Activated T-cell treated with anti-CD3 and anti-CD28 coated beads, Interleukin-2, amount 50 U/mL, for 4 hours (primary cell): ENCODE measurements at regions not wholly inside any gene's neighbourhood (a gene's known extent, or its start where the extent isn't known, plus 50 kb on each side); places are given as distances from the start of the nearest gene placed in this dataset.

Experiments
- ATAC-seq, 2 donors: fragments of 200-7000 bp; cut with Tn5 transposase; one replicate each; pipeline ENCODE4 v1.10.0; 2021
- DNase-seq: peaks from one replicate; pipeline ENCODE4 v3.0.0-alpha.2; 2020
- H3K27me3 Mint-ChIP-seq: one replicate; pipeline ENCODE4 v1.8.0; 2021; ENCODE audit warnings: low read depth, mixed read lengths
- H3K36me3 Mint-ChIP-seq: one replicate; pipeline ENCODE4 v1.8.0; 2022; ENCODE audit warnings: mixed read lengths; ENCODE audit not compliant: insufficient read depth
- H3K4me1 Mint-ChIP-seq: one replicate; pipeline ENCODE4 v1.8.0; 2021; ENCODE audit warnings: low read depth, mixed read lengths
- H3K4me3 Mint-ChIP-seq: one replicate; pipeline ENCODE4 v1.8.0; 2021; ENCODE audit warnings: mild to moderate bottlenecking, moderate library complexity, mixed read lengths
- H3K9me3 Mint-ChIP-seq: one replicate; pipeline ENCODE4 v1.8.0; 2021; ENCODE audit warnings: mixed read lengths

GRCh38 chr5:2183154-2184025 is 300.7 kb upstream of the IRX4 start:
- no peak overlapping the region for H3K4me3 Mint-ChIP-seq
- H3K27me3 Mint-ChIP-seq = peaks cover 11% of the 10 kb centered on the region

GRCh38 chr5:2182020-2182419 is 299.3 kb upstream of the IRX4 start:
- no peaks in the 10 kb centered on the region for H3K36me3 Mint-ChIP-seq
- ATAC-seq (no peak), DNase-seq (no peak)
- no peaks in the 10 kb centered on the region for H3K9me3 Mint-ChIP-seq
- no peak overlapping the region for H3K4me3 Mint-ChIP-seq
- peaks cover 11% of the 10 kb centered on the region for H3K27me3 Mint-ChIP-seq
- H3K4me1 Mint-ChIP-seq = no peaks in the 10 kb centered on the region

More at GRCh38 chr5:2183154-2184025, 300.7 kb upstream of the IRX4 start:
- H3K36me3 Mint-ChIP-seq = no peaks in the 10 kb centered on the region
- ATAC-seq (no peak), DNase-seq (no peak)
- H3K4me1 Mint-ChIP-seq = no peaks in the 10 kb centered on the region
- H3K9me3 Mint-ChIP-seq = no peaks in the 10 kb centered on the region

GRCh38 chr5:2181557-2181956 is 298.8 kb upstream of the IRX4 start:
- Mint-ChIP-seq H3K4me3 (no peak overlapping the region), H3K4me1 (no peaks in the 10 kb centered on the region), H3K27me3 (peaks cover 11% of the 10 kb centered on the region), H3K9me3 (no peaks in the 10 kb centered on the region), H3K36me3 (no peaks in the 10 kb centered on the region)
- DNase-seq (no peak), ATAC-seq (no peak)

- no peak overlapping the region for H3K4me3 Mint-ChIP-seq
- no peaks in the 10 kb centered on the region for H3K4me1 Mint-ChIP-seq
- ATAC-seq (no peak), DNase-seq (no peak)
- no peaks in the 10 kb centered on the region for H3K9me3 Mint-ChIP-seq
- no peaks in the 10 kb centered on the region for H3K36me3 Mint-ChIP-seq
- peaks cover 11% of the 10 kb centered on the region for H3K27me3 Mint-ChIP-seq
These were observed 298.4 kb upstream of the IRX4 start for GRCh38 chr5:2181149-2181548.

GRCh38 chr5:2180456-2180855 is 297.7 kb upstream of the IRX4 start:
- Mint-ChIP-seq H3K4me3 (no peak overlapping the region), H3K27me3 (peaks cover 11% of the 10 kb centered on the region), H3K36me3 (no peaks in the 10 kb centered on the region), H3K4me1 (no peaks in the 10 kb centered on the region), H3K9me3 (no peaks in the 10 kb centered on the region)
- DNase-seq (no peak), ATAC-seq (no peak)

- no peaks in the 10 kb centered on the region for H3K9me3 Mint-ChIP-seq
- ATAC-seq = no peak
- no peaks in the 10 kb centered on the region for H3K4me1 Mint-ChIP-seq
- no peak for DNase-seq
- no peak overlapping the region for H3K4me3 Mint-ChIP-seq
- peaks cover 11% of the 10 kb centered on the region for H3K27me3 Mint-ChIP-seq
- H3K36me3 Mint-ChIP-seq = no peaks in the 10 kb centered on the region
These were observed 297.1 kb upstream of the IRX4 start for GRCh38 chr5:2179861-2180260.

- no peak for ATAC-seq
- DNase-seq = no peak
- Mint-ChIP-seq H3K36me3 (no peaks in the 10 kb centered on the region), H3K4me3 (no peak overlapping the region), H3K27me3 (peaks cover 5% of the 10 kb centered on the region), H3K4me1 (no peaks in the 10 kb centered on the region), H3K9me3 (no peaks in the 10 kb centered on the region)
These were observed 295.8 kb upstream of the IRX4 start for GRCh38 chr5:2178528-2178927.

GRCh38 chr5:2178071-2178477 is 295.3 kb upstream of the IRX4 start:
- Mint-ChIP-seq H3K4me3 (no peak overlapping the region), H3K4me1 (no peaks in the 10 kb centered on the region), H3K36me3 (no peaks in the 10 kb centered on the region), H3K27me3 (peaks cover 5% of the 10 kb centered on the region), H3K9me3 (no peaks in the 10 kb centered on the region)
- no peak for ATAC-seq
- no peak for DNase-seq

GRCh38 chr5:2177244-2177643 is 294.5 kb upstream of the IRX4 start:
- H3K4me1 Mint-ChIP-seq = no peaks in the 10 kb centered on the region
- peaks cover 3% of the 10 kb centered on the region for H3K27me3 Mint-ChIP-seq
- H3K36me3 Mint-ChIP-seq = no peaks in the 10 kb centered on the region
- DNase-seq = no peak
- H3K9me3 Mint-ChIP-seq = no peaks in the 10 kb centered on the region
- ATAC-seq = no peak
- H3K4me3 Mint-ChIP-seq = no peak overlapping the region

GRCh38 chr5:2176581-2176980 is 293.9 kb upstream of the IRX4 start:
- no peak for DNase-seq
- no peaks in the 10 kb centered on the region for H3K9me3 Mint-ChIP-seq
- H3K36me3 Mint-ChIP-seq = no peaks in the 10 kb centered on the region
- ATAC-seq = no peak
- peaks cover 2% of the 10 kb centered on the region for H3K27me3 Mint-ChIP-seq
- H3K4me3 Mint-ChIP-seq = no peak overlapping the region
- no peaks in the 10 kb centered on the region for H3K4me1 Mint-ChIP-seq

- Mint-ChIP-seq H3K4me1 (no peaks in the 10 kb centered on the region), H3K4me3 (no peak overlapping the region), H3K27me3 (peaks cover 2% of the 10 kb centered on the region), H3K36me3 (no peaks in the 10 kb centered on the region), H3K9me3 (no peaks in the 10 kb centered on the region)
- DNase-seq (no peak), ATAC-seq (no peak)
These were observed 293.2 kb upstream of the IRX4 start for GRCh38 chr5:2175842-2176404.

- no peaks in the 10 kb centered on the region for H3K36me3 Mint-ChIP-seq
- no peaks in the 10 kb centered on the region for H3K4me1 Mint-ChIP-seq
- no peak for DNase-seq
- no peaks in the 10 kb centered on the region for H3K9me3 Mint-ChIP-seq
- no peak for ATAC-seq
- no peak overlapping the region for H3K4me3 Mint-ChIP-seq
- peaks cover 2% of the 10 kb centered on the region for H3K27me3 Mint-ChIP-seq
These were observed 292.3 kb upstream of the IRX4 start for GRCh38 chr5:2175041-2175440.

- ATAC-seq = no peak
- Mint-ChIP-seq H3K9me3 (no peaks in the 10 kb centered on the region), H3K27me3 (peaks cover 2% of the 10 kb centered on the region)
These were observed 291.8 kb upstream of the IRX4 start for GRCh38 chr5:2174538-2174937.

GRCh38 chr5:2173151-2173834 is 290.6 kb upstream of the IRX4 start:
- Mint-ChIP-seq H3K9me3 (no peaks in the 10 kb centered on the region), H3K4me1 (no peaks in the 10 kb centered on the region), H3K27me3 (peaks cover 2% of the 10 kb centered on the region), H3K4me3 (no peak overlapping the region), H3K36me3 (no peaks in the 10 kb centered on the region)
- DNase-seq = no peak
- no peak for ATAC-seq

More at GRCh38 chr5:2174538-2174937, 291.8 kb upstream of the IRX4 start:
- no peaks in the 10 kb centered on the region for H3K36me3 Mint-ChIP-seq
- no peak overlapping the region for H3K4me3 Mint-ChIP-seq
- H3K4me1 Mint-ChIP-seq = no peaks in the 10 kb centered on the region
- no peak for DNase-seq

GRCh38 chr5:2172471-2172870 is 289.7 kb upstream of the IRX4 start:
- no peaks in the 10 kb centered on the region for H3K9me3 Mint-ChIP-seq
- H3K4me3 Mint-ChIP-seq = no peak overlapping the region
- H3K27me3 Mint-ChIP-seq = peaks cover 2% of the 10 kb centered on the region
- no peak for ATAC-seq
- H3K4me1 Mint-ChIP-seq = no peaks in the 10 kb centered on the region
- no peaks in the 10 kb centered on the region for H3K36me3 Mint-ChIP-seq
- no peak for DNase-seq
